HepG2 (cell line): ENCODE measurements at regions not wholly inside any gene's neighbourhood (a gene's known extent, or its start where the extent isn't known, plus 50 kb on each side); places are given as distances from the start of the nearest gene placed in this dataset.

Source experiments
- EED ChIP-seq: sonication (generic); formaldehyde crosslinking; IDR thresholded peaks from 2 replicates; pipeline ENCODE4 v1.5.0; 2020; ENCODE audit warnings: mild to moderate bottlenecking, missing genetic modification reagents
- NAIF1 ChIP-seq: sonication (generic); formaldehyde crosslinking; IDR thresholded peaks from 2 replicates; pipeline ENCODE4 v1.5.0; 2020; ENCODE audit warnings: mild to moderate bottlenecking, missing genetic modification reagents, borderline replicate concordance
- ZNF547 ChIP-seq: sonication (generic); formaldehyde crosslinking; IDR thresholded peaks from 2 replicates; pipeline ENCODE4 v1.5.1; 2020; ENCODE audit warnings: mild to moderate bottlenecking, missing genetic modification reagents
- TF ChIP-seq, protein P1 (sequence below), 2 experiments: fragments of 450-650 bp in 1 of 2; sonication (generic) in 1 of 2; formaldehyde crosslinking in 1 of 2; IDR thresholded peaks; 2 replicates each; pipeline versions ENCODE4 v1.6.1 to v1.8.0; 2016 to 2022; ENCODE audit warnings: antibody characterized with exemption in 1 of 2, mild to moderate bottlenecking in 1 of 2, missing genetic modification reagents in 1 of 2

DNA sequence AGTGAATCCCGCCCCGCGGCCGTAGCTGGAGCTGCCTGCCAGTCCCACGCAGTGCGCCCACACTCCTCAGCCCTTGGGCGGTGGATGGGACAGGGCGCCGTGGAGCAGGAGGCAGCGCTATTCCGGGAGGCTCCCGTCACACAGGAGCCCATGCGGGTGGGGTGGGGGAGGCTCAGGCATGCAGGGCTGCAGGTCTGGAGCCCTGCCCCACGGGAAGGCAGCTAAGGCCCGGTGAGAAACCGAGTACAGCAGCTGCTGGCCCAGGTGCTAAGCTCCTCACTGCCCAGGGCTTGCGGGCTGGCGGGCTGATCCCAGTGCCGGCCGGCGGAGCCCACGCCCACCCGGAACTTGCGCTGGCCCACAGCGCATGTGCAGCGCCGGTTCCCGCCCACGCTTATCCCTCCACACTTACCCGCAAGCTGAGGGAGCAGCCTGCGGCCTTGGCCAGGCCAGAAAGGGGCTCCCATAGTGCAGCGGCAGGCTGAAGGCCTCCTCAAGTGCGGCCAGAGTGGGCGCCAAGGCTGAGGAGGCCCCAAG is 1152.8 kb upstream of the CELF4 start (continued):
- TF ChIP-seq NAIF1 (CRISPR knock-in tag) (no peak), ZNF547 (CRISPR knock-in tag) (no peak), EED (CRISPR knock-in tag) (no peak)
- TF ChIP-seq, protein P1, sequence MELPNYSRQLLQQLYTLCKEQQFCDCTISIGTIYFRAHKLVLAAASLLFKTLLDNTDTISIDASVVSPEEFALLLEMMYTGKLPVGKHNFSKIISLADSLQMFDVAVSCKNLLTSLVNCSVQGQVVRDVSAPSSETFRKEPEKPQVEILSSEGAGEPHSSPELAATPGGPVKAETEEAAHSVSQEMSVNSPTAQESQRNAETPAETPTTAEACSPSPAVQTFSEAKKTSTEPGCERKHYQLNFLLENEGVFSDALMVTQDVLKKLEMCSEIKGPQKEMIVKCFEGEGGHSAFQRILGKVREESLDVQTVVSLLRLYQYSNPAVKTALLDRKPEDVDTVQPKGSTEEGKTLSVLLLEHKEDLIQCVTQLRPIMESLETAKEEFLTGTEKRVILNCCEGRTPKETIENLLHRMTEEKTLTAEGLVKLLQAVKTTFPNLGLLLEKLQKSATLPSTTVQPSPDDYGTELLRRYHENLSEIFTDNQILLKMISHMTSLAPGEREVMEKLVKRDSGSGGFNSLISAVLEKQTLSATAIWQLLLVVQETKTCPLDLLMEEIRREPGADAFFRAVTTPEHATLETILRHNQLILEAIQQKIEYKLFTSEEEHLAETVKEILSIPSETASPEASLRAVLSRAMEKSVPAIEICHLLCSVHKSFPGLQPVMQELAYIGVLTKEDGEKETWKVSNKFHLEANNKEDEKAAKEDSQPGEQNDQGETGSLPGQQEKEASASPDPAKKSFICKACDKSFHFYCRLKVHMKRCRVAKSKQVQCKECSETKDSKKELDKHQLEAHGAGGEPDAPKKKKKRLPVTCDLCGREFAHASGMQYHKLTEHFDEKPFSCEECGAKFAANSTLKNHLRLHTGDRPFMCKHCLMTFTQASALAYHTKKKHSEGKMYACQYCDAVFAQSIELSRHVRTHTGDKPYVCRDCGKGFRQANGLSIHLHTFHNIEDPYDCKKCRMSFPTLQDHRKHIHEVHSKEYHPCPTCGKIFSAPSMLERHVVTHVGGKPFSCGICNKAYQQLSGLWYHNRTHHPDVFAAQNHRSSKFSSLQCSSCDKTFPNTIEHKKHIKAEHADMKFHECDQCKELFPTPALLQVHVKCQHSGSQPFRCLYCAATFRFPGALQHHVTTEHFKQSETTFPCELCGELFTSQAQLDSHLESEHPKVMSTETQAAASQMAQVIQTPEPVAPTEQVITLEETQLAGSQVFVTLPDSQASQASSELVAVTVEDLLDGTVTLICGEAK (IDR thresholded peaks at IDR 0.05): no peak
- TF ChIP-seq, protein P1 (CRISPR knock-in tag; IDR thresholded peaks at IDR 0.05): no peak
